ENCODE measurements at regions not wholly inside any gene's neighbourhood (a gene's known extent, or its start where the extent isn't known, plus 50 kb on each side); places are given as distances from the start of the nearest gene placed in this dataset.

GRCh38 chr6:150539568-150539967, 60.1 kb upstream of the PLEKHG1 start:
- Histone ChIP-seq H2AFZ (ENCODE audit: low read depth) (no peak overlapping the region), H3F3A (replicated peaks; ENCODE audit: insufficient read depth) (no peaks in the 10 kb centered on the region), H3K36me3 (replicated peaks in 1 of 2; ENCODE audit: control insufficient read depth in 1 of 2, insufficient read depth in 2 of 2, low read length in 1 of 2) (no peaks in the 10 kb centered on the region), H3K9me3 (no peaks in the 10 kb centered on the region), H4K20me1 (ENCODE audit: insufficient read depth) (no peaks in the 10 kb centered on the region), H3K9me2 (no peaks in the 10 kb centered on the region), H3K4me2 (no peak overlapping the region), H3K79me2 (ENCODE audit: insufficient read depth) (no peaks in the 10 kb centered on the region), H3K27ac (ENCODE audit: low read depth in 2 of 2, low read length in 1 of 2) (no peak overlapping the region), H3K4me1 (ENCODE audit: control insufficient read depth in 1 of 2, insufficient read depth in 2 of 2, low read depth in 1 of 2, low read length in 1 of 2) (no peaks in the 10 kb centered on the region), H3K4me3 (ENCODE audit: low read depth in 2 of 2, low read length in 1 of 2) (no peak overlapping the region), H3K27me3 (ENCODE audit: insufficient read depth) (no peaks in the 10 kb centered on the region), H3K9ac (no peak overlapping the region)
- ChIA-PET POLR2A (no interaction called here), CTCF (no interaction called here)
- 3% methylated on average over 2 of the region's 2 CpGs for WGBS (ENCODE audit: low lambda C conversion rate)
- TF ChIP-seq NRF1 (IDR thresholded peaks at IDR 0.05; ENCODE audit: low read depth, low read length) = no peak
- no peak for TF ChIP-seq NFIC (IDR thresholded peaks at IDR 0.05; ENCODE audit: borderline replicate concordance)
- no peak for TF ChIP-seq USF1 (IDR thresholded peaks at IDR 0.05; ENCODE audit: borderline replicate concordance, low read depth)
- TF ChIP-seq EZH2phosphoT487 (IDR thresholded peaks at IDR 0.05; ENCODE audit: borderline replicate concordance, low read depth) = no peak
- no peak for TF ChIP-seq MEF2A (IDR thresholded peaks at IDR 0.05; ENCODE audit: borderline replicate concordance, low read depth)
- TF ChIP-seq POLR2AphosphoS5 (IDR thresholded peaks at IDR 0.05; ENCODE audit: low read depth, low read length) = no peak
- no peak for TF ChIP-seq CHD2 (IDR thresholded peaks at IDR 0.05; ENCODE audit: low read length, partially characterized antibody)
- no peak for TF ChIP-seq MXI1 (IDR thresholded peaks at IDR 0.05; ENCODE audit: low read depth, low read length)
- TF ChIP-seq, protein P1, sequence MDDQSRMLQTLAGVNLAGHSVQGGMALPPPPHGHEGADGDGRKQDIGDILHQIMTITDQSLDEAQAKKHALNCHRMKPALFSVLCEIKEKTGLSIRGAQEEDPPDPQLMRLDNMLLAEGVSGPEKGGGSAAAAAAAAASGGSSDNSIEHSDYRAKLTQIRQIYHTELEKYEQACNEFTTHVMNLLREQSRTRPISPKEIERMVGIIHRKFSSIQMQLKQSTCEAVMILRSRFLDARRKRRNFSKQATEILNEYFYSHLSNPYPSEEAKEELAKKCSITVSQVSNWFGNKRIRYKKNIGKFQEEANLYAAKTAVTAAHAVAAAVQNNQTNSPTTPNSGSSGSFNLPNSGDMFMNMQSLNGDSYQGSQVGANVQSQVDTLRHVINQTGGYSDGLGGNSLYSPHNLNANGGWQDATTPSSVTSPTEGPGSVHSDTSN (IDR thresholded peaks at IDR 0.05) = no peak
- TF ChIP-seq GABPA (IDR thresholded peaks at IDR 0.05; ENCODE audit: low read depth) = no peak
- no peak for TF ChIP-seq JUND (IDR thresholded peaks at IDR 0.05)
- TF ChIP-seq IRF3 (IDR thresholded peaks at IDR 0.05; ENCODE audit: low read depth, low read length) = no peak
- TF ChIP-seq ELF1 (IDR thresholded peaks at IDR 0.05) = no peak
- no peak for TF ChIP-seq RXRA (IDR thresholded peaks at IDR 0.05; ENCODE audit: borderline replicate concordance, low read depth)
- no peak for TF ChIP-seq RFX5 (IDR thresholded peaks at IDR 0.05; ENCODE audit: low read length)
- TF ChIP-seq CTCF (IDR thresholded peaks at IDR 0.05) = no peak
- DNase-seq = no peak

Data from SK-N-SH (cell line).